SK-N-SH (cell line): ENCODE measurements at regions not wholly inside any gene's neighbourhood (a gene's known extent, or its start where the extent isn't known, plus 50 kb on each side); places are given as distances from the start of the nearest gene placed in this dataset.

Experiments used
- CTCF ChIA-PET: fragments of 300-600, 350-600 bp; formaldehyde crosslinking; extraction: SDS; loops from one replicate; lab custom pipeline; 2021; lab: Yijun Ruan, JAX
- POLR2A ChIA-PET: fragments of 350-600 bp; sonication (Branson Sonifier 250); formaldehyde crosslinking; extraction: SDS; loops from one replicate; lab custom pipeline; 2020; ENCODE audit warnings: antibody characterized with exemption, inconsistent platforms; lab: Yijun Ruan, JAX
- DNase-seq: peaks from one replicate; pipeline ENCODE4 v3.0.0; 2012
- H2AFZ ChIP-seq: fragments of 200-600 bp; sonication (generic); 2 replicates; pipeline ENCODE4 v1.8.1; 2016; ENCODE audit warnings: antibody characterized with exemption, mild to moderate bottlenecking, low read depth
- H3F3A ChIP-seq: fragments of 200-600 bp; sonication (generic); replicated peaks from 2 replicates; pipeline ENCODE3; 2016; ENCODE audit warnings: antibody characterized with exemption, mild to moderate bottlenecking; ENCODE audit not compliant: insufficient read depth
- H3K27ac ChIP-seq, 2 experiments: fragments of 200-500 bp in 1 of 2; fragments of 200-600 bp in 1 of 2; sonication (Bioruptor generic) in 1 of 2; sonication (generic), shearing (Covaris generic) in 1 of 2; 2 replicates each; pipeline versions ENCODE4 v1.5.1 to v1.6.1; 2014 to 2016; ENCODE audit warnings: low read depth in 2 of 2, inconsistent platforms in 1 of 2, low read length in 1 of 2, mild to moderate bottlenecking in 1 of 2, mixed read lengths in 1 of 2
- H3K27me3 ChIP-seq: fragments of 200-600 bp; sonication (generic), shearing (Covaris generic); 2 replicates; pipeline ENCODE4 v1.6.1; 2016; ENCODE audit warnings: mixed run types; ENCODE audit not compliant: insufficient read depth
- H3K36me3 ChIP-seq, 2 experiments: fragments of 200-500 bp in 1 of 2; fragments of 200-600 bp in 1 of 2; sonication (Bioruptor generic) in 1 of 2; sonication (generic) in 1 of 2; replicated peaks in 1 of 2; 2 replicates each; pipeline versions ENCODE3 to v1.5.1; 2014 to 2016; ENCODE audit warnings: low read length in 1 of 2, mild to moderate bottlenecking in 1 of 2; ENCODE audit not compliant: insufficient read depth in 2 of 2, control insufficient read depth in 1 of 2
- H3K4me1 ChIP-seq, 2 experiments: fragments of 200-500 bp in 1 of 2; fragments of 200-600 bp in 1 of 2; sonication (Bioruptor generic) in 1 of 2; sonication (generic), shearing (Covaris generic) in 1 of 2; 2 replicates each; pipeline versions ENCODE4 v1.5.1 to v1.6.1; 2014 to 2016; ENCODE audit warnings: low read depth in 1 of 2, low read length in 1 of 2, mixed run types in 1 of 2; ENCODE audit not compliant: insufficient read depth in 2 of 2, control insufficient read depth in 1 of 2
- H3K4me2 ChIP-seq: fragments of 200-600 bp; sonication (generic), shearing (Covaris generic); 2 replicates; pipeline ENCODE4 v1.6.1; 2017; ENCODE audit warnings: mixed run types
- H3K4me3 ChIP-seq, 2 experiments: fragments of 200-500 bp in 1 of 2; fragments of 200-600 bp in 1 of 2; sonication (Bioruptor generic) in 1 of 2; sonication (generic), shearing (Covaris generic) in 1 of 2; 2 replicates each; pipeline versions ENCODE4 v1.5.1 to v1.8.1; 2014 to 2016; ENCODE audit warnings: low read depth in 2 of 2, inconsistent platforms in 1 of 2, low read length in 1 of 2, mild to moderate bottlenecking in 1 of 2, mixed read lengths in 1 of 2, moderate library complexity in 1 of 2
- H3K79me2 ChIP-seq: fragments of 200-600 bp; sonication (generic); 2 replicates; pipeline ENCODE4 v1.8.1; 2017; ENCODE audit warnings: mild to moderate bottlenecking; ENCODE audit not compliant: insufficient read depth
- H3K9ac ChIP-seq: fragments of 200-600 bp; sonication (generic); 2 replicates; pipeline ENCODE4 v1.6.1; 2017; ENCODE audit warnings: mixed run types
- H3K9me2 ChIP-seq: fragments of 200-600 bp; sonication (generic); 2 replicates; pipeline ENCODE4 v1.6.1; 2017; ENCODE audit warnings: mixed run types
- H3K9me3 ChIP-seq: fragments of 200-600 bp; sonication (generic); 2 replicates; pipeline ENCODE4 v1.6.1; 2017; ENCODE audit warnings: mixed run types, mild to moderate bottlenecking, moderate library complexity
- H4K20me1 ChIP-seq: fragments of 200-600 bp; sonication (generic); 2 replicates; pipeline ENCODE4 v1.6.1; 2017; ENCODE audit warnings: mild to moderate bottlenecking, mixed run types; ENCODE audit not compliant: insufficient read depth
- CTCF ChIP-seq: fragments of 200-600 bp; sonication (generic); IDR thresholded peaks from 2 replicates; pipeline ENCODE4 v1.6.1; 2017; ENCODE audit warnings: antibody characterized with exemption, mild to moderate bottlenecking, moderate library complexity
- EP300 ChIP-seq, 2 experiments: IDR thresholded peaks; 2 replicates each; pipeline versions ENCODE4 v1.4.0 to v1.6.1; 2012; ENCODE audit warnings: borderline replicate concordance in 1 of 2, low read depth in 1 of 2, low read length in 1 of 2
- GATA2 ChIP-seq: sonication (generic); formaldehyde crosslinking; IDR thresholded peaks from 2 replicates; pipeline ENCODE4 v1.5.0; 2020; ENCODE audit warnings: mild to moderate bottlenecking, missing genetic modification reagents
- IRF3 ChIP-seq: fragments of 150-350 bp; IDR thresholded peaks from 2 replicates; pipeline ENCODE4 v1.6.1; 2016; ENCODE audit warnings: mild to moderate bottlenecking, low read depth, low read length
- RAD21 ChIP-seq: IDR thresholded peaks from 2 replicates; pipeline ENCODE4 v1.6.1; 2012; ENCODE audit warnings: mild to moderate bottlenecking, low read length
- SMC3 ChIP-seq: IDR thresholded peaks from 2 replicates; pipeline ENCODE4 v1.6.1; 2012; ENCODE audit warnings: low read depth, low read length, improper control_type of control experiment
- TAF1 ChIP-seq: IDR thresholded peaks from 2 replicates; pipeline ENCODE4 v1.6.1; 2012; ENCODE audit warnings: low read depth, mild to moderate bottlenecking, low read length, moderate library complexity, borderline replicate concordance
- TCF12 ChIP-seq: IDR thresholded peaks from 2 replicates; pipeline ENCODE4 v1.4.0; 2012
- TEAD4 ChIP-seq: IDR thresholded peaks from 2 replicates; pipeline ENCODE4 v1.4.0; 2012; ENCODE audit warnings: mild to moderate bottlenecking, borderline replicate concordance; ENCODE audit not compliant: insufficient read depth
- USF1 ChIP-seq: IDR thresholded peaks from 2 replicates; pipeline ENCODE4 v1.4.0; 2012; ENCODE audit warnings: low read depth, borderline replicate concordance
- USF2 ChIP-seq: fragments of 150-350 bp; IDR thresholded peaks from 2 replicates; pipeline ENCODE4 v1.6.1; 2017; ENCODE audit warnings: antibody characterized with exemption, low read length, low read depth, borderline replicate concordance
- ZBTB33 ChIP-seq: IDR thresholded peaks from 2 replicates; pipeline ENCODE4 v1.4.0; 2012; ENCODE audit warnings: low read depth, borderline replicate concordance
- WGBS: methylation state at CpG from one replicate; pipeline ENCODE4 v1.1.6; 2017; ENCODE audit warnings: low lambda C conversion rate; 5-methylcytosine and 5-hydroxymethylcytosine counted together

- Histone ChIP-seq H3F3A (peaks cover 18% of the 10 kb centered on the region), H3K27ac (no peak overlapping the region), H3K4me1 (no peaks in the 10 kb centered on the region), H3K27me3 (no peaks in the 10 kb centered on the region), H2AFZ (no peak overlapping the region), H3K9me2 (no peaks in the 10 kb centered on the region), H3K9me3 (no peaks in the 10 kb centered on the region), H3K4me2 (no peak overlapping the region), H4K20me1 (no peaks in the 10 kb centered on the region), H3K36me3 (peaks cover 3 to 73% of the 10 kb centered on the region in 2 experiments), H3K9ac (no peak overlapping the region), H3K79me2 (no peaks in the 10 kb centered on the region), H3K4me3 (no peak overlapping the region)
- ChIA-PET CTCF (no interaction called here), POLR2A (no interaction called here)
- 91% methylated on average over 3 of the region's 3 CpGs for WGBS
- TF ChIP-seq USF2 (no peak), RAD21 (no peak), TEAD4 (no peak), EP300 (IDR thresholded peaks at IDR 0.05; ENCODE audit: borderline replicate concordance in 1 of 2, low read depth in 1 of 2, low read length in 1 of 2) (no peak), TAF1 (no peak), SMC3 (no peak), USF1 (no peak), GATA2 (CRISPR knock-in tag) (no peak), ZBTB33 (no peak), CTCF (no peak), TCF12 (no peak), IRF3 (no peak)
- DNase-seq: no peak
Observed at GRCh38 chr2:196241175-196241574, 69.8 kb upstream of the STK17B start.
